Ectodermal cell (in vitro differentiated cells): ENCODE measurements at regions not wholly inside any gene's neighbourhood (a gene's known extent, or its start where the extent isn't known, plus 50 kb on each side); places are given as distances from the start of the nearest gene placed in this dataset.

ENCODE experiments used
- H3K27ac ChIP-seq: 2 replicates; pipeline ENCODE4 v1.7.0; 2013; ENCODE audit warnings: mild to moderate bottlenecking, low read depth, low read length; ENCODE audit not compliant: insufficient read depth, poor library complexity, severe bottlenecking
- H3K27me3 ChIP-seq: 2 replicates; pipeline ENCODE4 v1.7.0; 2013; ENCODE audit warnings: mild to moderate bottlenecking, low read length; ENCODE audit not compliant: insufficient read depth, control insufficient read depth, poor library complexity, severe bottlenecking
- H3K36me3 ChIP-seq: one replicate; pipeline ENCODE4 v1.7.0; 2013; ENCODE audit warnings: low read length; ENCODE audit not compliant: control insufficient read depth, insufficient read depth
- H3K4me1 ChIP-seq: one replicate; pipeline ENCODE4 v1.7.0; 2013; ENCODE audit warnings: low read length; ENCODE audit not compliant: control insufficient read depth, insufficient read depth
- H3K4me3 ChIP-seq: 2 replicates; pipeline ENCODE4 v1.7.0; 2013; ENCODE audit warnings: low read depth, low read length, control low read depth; ENCODE audit not compliant: insufficient read depth
- H3K9me3 ChIP-seq: 2 replicates; pipeline ENCODE4 v1.7.0; 2013; ENCODE audit warnings: mild to moderate bottlenecking, low read length, moderate library complexity; ENCODE audit not compliant: control insufficient read depth
- WGBS, 2 experiments: methylation state at CpG; one replicate each; pipeline ENCODE4 v1.1.7; 2013; ENCODE audit warnings: missing lambda C conversion rate in 2 of 2; 5-methylcytosine and 5-hydroxymethylcytosine counted together

DNA sequence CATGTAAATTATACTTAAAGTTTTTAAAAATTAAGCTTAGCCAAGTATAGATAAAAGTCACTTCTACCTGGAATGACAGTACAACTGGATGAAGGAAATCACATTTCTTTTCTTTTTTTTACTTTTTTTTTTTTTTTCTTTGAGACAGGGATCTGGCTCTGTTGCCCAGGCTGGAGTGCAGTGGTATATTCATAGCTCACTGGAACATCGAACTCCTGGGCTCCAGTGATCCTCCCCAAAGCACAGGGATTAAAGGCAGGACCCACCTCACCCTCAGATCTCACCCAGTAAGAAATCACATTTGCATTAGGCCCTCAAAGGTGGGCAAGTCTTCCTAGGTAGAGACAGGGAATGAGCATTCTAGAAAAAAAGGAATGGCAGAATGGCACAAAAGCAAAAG, 69.5 kb upstream of the C1GALT1 start:
- H3K27me3 ChIP-seq, result no peaks in the 10 kb centered on the region
- no peaks in the 10 kb centered on the region for H3K4me1 ChIP-seq
- no peaks in the 10 kb centered on the region for H3K36me3 ChIP-seq
- H3K9me3 ChIP-seq, result no peaks in the 10 kb centered on the region
- WGBS, 2 experiments, result 82 to 86% methylated on average over 1 of the region's 1 CpG
- no peak overlapping the region for H3K4me3 ChIP-seq
- H3K27ac ChIP-seq, result no peak overlapping the region

DNA sequence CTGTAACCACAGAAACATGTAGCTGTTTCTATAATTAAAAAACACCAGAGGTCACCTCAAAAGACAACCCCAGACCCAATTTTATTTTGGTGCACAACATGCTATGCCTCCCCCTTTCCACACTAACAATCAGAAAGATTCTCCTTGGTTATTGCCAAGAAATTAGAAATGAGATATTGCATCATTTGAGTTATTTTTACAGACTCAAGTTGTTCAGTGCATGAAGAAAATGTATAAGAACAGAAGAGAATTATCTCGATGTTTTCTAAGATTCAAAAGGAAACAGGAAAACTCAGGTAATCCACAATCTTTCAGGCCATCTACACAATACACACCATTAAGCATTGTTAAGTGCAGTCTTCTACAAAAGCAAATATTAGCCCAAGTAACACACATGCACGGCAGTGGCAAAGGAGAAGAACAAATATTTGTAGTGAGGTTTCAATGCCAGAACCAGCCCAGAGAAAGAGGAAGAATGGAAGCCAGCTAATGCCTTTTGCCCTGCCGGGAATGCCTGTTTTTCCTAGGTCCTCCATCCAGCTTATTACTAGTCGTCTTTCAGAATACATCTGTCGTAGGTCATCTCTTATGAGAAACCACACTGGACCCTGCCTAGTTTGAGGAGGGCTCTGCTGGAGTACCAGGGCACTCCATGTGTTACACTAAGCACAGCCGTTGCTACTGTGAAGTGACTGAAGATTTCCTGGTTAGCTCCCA, 67.6 kb upstream of the C1GALT1 start:
- WGBS, 2 experiments, result 87 to 92% methylated on average over 5 to 6 of the region's 6 CpGs
- no peaks in the 10 kb centered on the region for H3K36me3 ChIP-seq
- no peaks in the 10 kb centered on the region for H3K4me1 ChIP-seq
- no peaks in the 10 kb centered on the region for H3K27me3 ChIP-seq
- H3K27ac ChIP-seq, result no peak overlapping the region
- no peaks in the 10 kb centered on the region for H3K9me3 ChIP-seq
- no peak overlapping the region for H3K4me3 ChIP-seq

DNA sequence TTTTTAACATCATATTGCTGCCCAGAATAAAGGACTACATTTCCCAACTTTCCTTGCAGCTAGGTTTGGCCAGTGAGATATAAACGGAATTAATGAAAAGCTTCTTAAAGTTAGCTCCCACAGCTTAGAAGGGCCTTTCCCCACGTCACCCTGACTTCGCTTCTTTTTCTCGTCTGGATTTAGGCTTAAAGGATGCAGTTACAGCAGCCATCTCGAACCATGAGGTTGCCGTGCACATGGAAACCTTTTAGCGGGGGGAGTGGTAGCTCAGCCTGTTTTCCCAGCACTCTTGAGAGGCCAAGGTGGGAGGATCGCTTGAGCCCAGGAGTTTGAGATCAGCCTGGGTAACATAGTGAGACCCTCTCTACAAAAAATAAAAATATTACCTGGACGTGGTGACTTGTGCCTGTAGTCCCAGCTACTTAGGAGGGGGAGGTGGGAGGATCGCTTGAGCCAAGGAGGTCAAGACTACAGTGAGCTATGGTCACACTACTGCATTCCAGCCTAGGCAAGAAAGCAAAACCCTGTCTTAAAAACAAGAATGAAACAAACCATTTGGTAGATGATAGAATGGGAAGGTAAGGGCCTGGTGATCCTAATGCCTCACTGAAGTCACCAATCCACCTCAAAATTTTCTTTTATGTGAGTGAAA, 64.3 kb upstream of the C1GALT1 start:
- H3K4me3 ChIP-seq, result no peak overlapping the region

GRCh38 chr7:7118822-7119221, 63.5 kb upstream of the C1GALT1 start:
- Histone ChIP-seq H3K36me3 (no peaks in the 10 kb centered on the region), H3K9me3 (no peaks in the 10 kb centered on the region), H3K27ac (no peak overlapping the region), H3K27me3 (no peaks in the 10 kb centered on the region), H3K4me3 (no peak overlapping the region), H3K4me1 (no peaks in the 10 kb centered on the region)
- 93% methylated on average over 2 of the region's 2 CpGs for WGBS, 2 experiments

More for the DNA sequence above, 64.3 kb upstream of the C1GALT1 start:
- 83% methylated on average over 10 of the region's 10 CpGs for WGBS, 2 experiments
- Histone ChIP-seq H3K36me3 (no peaks in the 10 kb centered on the region), H3K27me3 (no peaks in the 10 kb centered on the region), H3K9me3 (no peaks in the 10 kb centered on the region), H3K4me1 (no peaks in the 10 kb centered on the region), H3K27ac (no peak overlapping the region)

- no peaks in the 10 kb centered on the region for H3K4me1 ChIP-seq
- no peaks in the 10 kb centered on the region for H3K9me3 ChIP-seq
- no peaks in the 10 kb centered on the region for H3K27me3 ChIP-seq
- H3K27ac ChIP-seq, result no peak overlapping the region
- no peak overlapping the region for H3K4me3 ChIP-seq
- no peaks in the 10 kb centered on the region for H3K36me3 ChIP-seq
Observed at GRCh38 chr7:7119729-7120128, 62.6 kb upstream of the C1GALT1 start.

DNA sequence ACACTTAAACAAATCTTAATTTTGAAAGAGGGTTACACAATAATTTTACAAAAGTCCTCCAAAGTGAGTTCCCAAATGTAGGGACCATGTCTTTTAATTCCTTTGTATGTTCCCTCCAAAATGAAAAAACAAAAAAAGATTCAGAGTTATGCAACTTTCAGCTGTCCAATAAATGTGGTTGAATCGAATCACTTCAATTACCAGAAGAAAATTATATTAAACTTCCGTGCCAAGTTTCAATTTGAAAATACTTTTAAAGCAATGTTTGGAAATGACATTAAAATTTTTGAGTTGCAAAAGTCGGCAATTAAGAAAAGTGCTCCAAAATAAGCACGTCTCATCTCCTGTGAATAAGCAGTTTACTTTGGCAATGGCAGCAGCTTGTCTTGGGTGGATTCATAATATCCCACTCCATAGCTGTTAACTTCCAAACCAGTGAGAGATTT, 60.3 kb upstream of the C1GALT1 start:
- WGBS, 2 experiments, result 90 to 91% methylated on average over 4 of the region's 4 CpGs

GRCh38 chr7:7122701-7123281, 59.6 kb upstream of the C1GALT1 start:
- Histone ChIP-seq H3K4me3 (no peak overlapping the region), H3K9me3 (no peaks in the 10 kb centered on the region), H3K36me3 (no peaks in the 10 kb centered on the region), H3K27ac (no peak overlapping the region), H3K27me3 (no peaks in the 10 kb centered on the region), H3K4me1 (no peaks in the 10 kb centered on the region)
- WGBS, 2 experiments, result 93 to 96% methylated on average over 4 of the region's 4 CpGs

More for the DNA sequence above, 60.3 kb upstream of the C1GALT1 start:
- Histone ChIP-seq H3K27ac (no peak overlapping the region), H3K9me3 (no peaks in the 10 kb centered on the region), H3K4me3 (no peak overlapping the region), H3K4me1 (no peaks in the 10 kb centered on the region), H3K27me3 (no peaks in the 10 kb centered on the region), H3K36me3 (no peaks in the 10 kb centered on the region)

GRCh38 chr7:7125963-7126362, 56.4 kb upstream of the C1GALT1 start:
- no peaks in the 10 kb centered on the region for H3K9me3 ChIP-seq
- no peak overlapping the region for H3K27ac ChIP-seq
- no peaks in the 10 kb centered on the region for H3K27me3 ChIP-seq
- no peaks in the 10 kb centered on the region for H3K36me3 ChIP-seq
- WGBS, 2 experiments, result 94% methylated on average over 2 of the region's 2 CpGs
- H3K4me1 ChIP-seq, result peaks cover 2% of the 10 kb centered on the region
- H3K4me3 ChIP-seq, result no peak overlapping the region

DNA sequence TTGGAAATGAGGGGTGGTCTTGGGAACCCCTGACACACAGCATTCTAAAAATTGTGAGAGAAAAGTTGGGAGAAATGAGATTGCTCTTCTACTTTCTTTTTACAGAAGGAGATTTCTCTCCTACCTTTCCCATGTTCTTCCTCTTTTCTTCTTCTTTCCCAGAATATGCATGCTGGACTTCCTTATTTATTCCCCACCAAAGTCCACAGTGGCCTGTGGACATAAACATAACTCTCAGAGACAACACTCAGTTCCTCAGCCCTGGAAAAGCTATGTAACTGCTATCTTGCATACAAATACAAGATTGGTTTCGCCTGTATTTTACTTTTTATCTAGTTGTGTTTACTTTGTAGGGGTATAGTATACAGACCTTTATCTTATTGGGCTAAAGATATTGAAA, 54.6 kb upstream of the C1GALT1 start:
- Histone ChIP-seq H3K27me3 (no peaks in the 10 kb centered on the region), H3K27ac (no peak overlapping the region), H3K4me3 (no peak overlapping the region), H3K36me3 (no peaks in the 10 kb centered on the region), H3K4me1 (peaks cover 3% of the 10 kb centered on the region), H3K9me3 (no peaks in the 10 kb centered on the region)
- WGBS, 2 experiments, result no CpG with 5 or more reads among the region's 1 CpG

- Histone ChIP-seq H3K27ac (no peak overlapping the region), H3K4me3 (no peak overlapping the region), H3K36me3 (no peaks in the 10 kb centered on the region), H3K9me3 (no peaks in the 10 kb centered on the region), H3K4me1 (peaks cover 3% of the 10 kb centered on the region), H3K27me3 (no peaks in the 10 kb centered on the region)
- 90 to 98% methylated on average over 1 to 2 of the region's 3 CpGs for WGBS, 2 experiments
Observed at GRCh38 chr7:7129381-7129780, 53.0 kb upstream of the C1GALT1 start.
